PC-3 (cell line): ENCODE measurements at regions not wholly inside any gene's neighbourhood (a gene's known extent, or its start where the extent isn't known, plus 50 kb on each side); places are given as distances from the start of the nearest gene placed in this dataset.

ENCODE experiments used
- EZH2 ChIP-seq: fragments of 300-600 bp; sonication (generic); IDR thresholded peaks from one replicate; pipeline ENCODE4 v1.6.1; 2017; ENCODE audit warnings: antibody characterized with exemption, mild to moderate bottlenecking, low read length; ENCODE audit not compliant: unreplicated experiment
- EZH2phosphoT487 ChIP-seq: fragments of 300-600 bp; sonication (generic); IDR thresholded peaks from 2 replicates; pipeline ENCODE4 v1.6.1; 2018; ENCODE audit warnings: mild to moderate bottlenecking, antibody characterized with exemption, low read length, borderline replicate concordance

GRCh38 chr5:8316608-8317280, 447.8 kb downstream of the MTRR start:
- TF ChIP-seq EZH2 = no peak
- no peak for TF ChIP-seq EZH2phosphoT487
